ENCODE measurements at regions not wholly inside any gene's neighbourhood (a gene's known extent, or its start where the extent isn't known, plus 50 kb on each side); places are given as distances from the start of the nearest gene placed in this dataset.

- Histone ChIP-seq H3K9ac (ENCODE audit: low read depth, low read length, poor library complexity, severe bottlenecking) (no peak overlapping the region), H4K20me1 (ENCODE audit: insufficient read depth, low read length, poor library complexity, severe bottlenecking) (no peaks in the 10 kb centered on the region), H3K4me2 (ENCODE audit: low read depth, low read length, poor library complexity, severe bottlenecking) (no peak overlapping the region), H2AFZ (ENCODE audit: low read length) (no peak overlapping the region), H3K9me2 (replicated peaks; ENCODE audit: low read depth, low read length) (no peaks in the 10 kb centered on the region), H3K79me2 (ENCODE audit: insufficient read depth, low read length) (no peaks in the 10 kb centered on the region), H3F3A (ENCODE audit: low read depth) (no peaks in the 10 kb centered on the region), H3K9me3 (ENCODE audit: insufficient read depth, low read depth, low read length) (no peaks in the 10 kb centered on the region), H3K4me3 (ENCODE audit: low read length, poor library complexity, severe bottlenecking) (no peak overlapping the region), H3K36me3 (ENCODE audit: insufficient read depth, low read length) (no peaks in the 10 kb centered on the region), H3K4me1 (ENCODE audit: insufficient read depth, low read length, poor library complexity, severe bottlenecking) (no peaks in the 10 kb centered on the region), H3K27me3 (ENCODE audit: insufficient read depth, low read length, poor library complexity, severe bottlenecking) (no peaks in the 10 kb centered on the region)
- TF ChIP-seq CTCF (conservative IDR thresholded peaks at IDR 0.05; ENCODE audit: low read length) = no peak
- no peak for TF ChIP-seq EZH2phosphoT487 (IDR thresholded peaks at IDR 0.05; ENCODE audit: borderline replicate concordance)
Observed at GRCh38 chr13:32883474-32883873, 132.7 kb upstream of the KL start.

- H2AFZ ChIP-seq (ENCODE audit: low read length) = no peak overlapping the region
- H3K9ac ChIP-seq (ENCODE audit: low read depth, low read length, poor library complexity, severe bottlenecking) = no peak overlapping the region
- no peak overlapping the region for H3K4me3 ChIP-seq (ENCODE audit: low read length, poor library complexity, severe bottlenecking)
- H3K4me2 ChIP-seq (ENCODE audit: low read depth, low read length, poor library complexity, severe bottlenecking) = no peak overlapping the region
- H3K36me3 ChIP-seq (ENCODE audit: insufficient read depth, low read length) = no peaks in the 10 kb centered on the region
- no peak for TF ChIP-seq EZH2phosphoT487 (IDR thresholded peaks at IDR 0.05; ENCODE audit: borderline replicate concordance)
- TF ChIP-seq CTCF (conservative IDR thresholded peaks at IDR 0.05; ENCODE audit: low read length) = no peak
- no peaks in the 10 kb centered on the region for H4K20me1 ChIP-seq (ENCODE audit: insufficient read depth, low read length, poor library complexity, severe bottlenecking)
- no peaks in the 10 kb centered on the region for H3K27me3 ChIP-seq (ENCODE audit: insufficient read depth, low read length, poor library complexity, severe bottlenecking)
- H3K4me1 ChIP-seq (ENCODE audit: insufficient read depth, low read length, poor library complexity, severe bottlenecking) = no peaks in the 10 kb centered on the region
- H3K9me3 ChIP-seq (ENCODE audit: insufficient read depth, low read depth, low read length) = no peaks in the 10 kb centered on the region
- no peaks in the 10 kb centered on the region for H3K79me2 ChIP-seq (ENCODE audit: insufficient read depth, low read length)
- H3F3A ChIP-seq (ENCODE audit: low read depth) = no peaks in the 10 kb centered on the region
- H3K9me2 ChIP-seq (replicated peaks; ENCODE audit: low read depth, low read length) = no peaks in the 10 kb centered on the region
Observed at GRCh38 chr13:32887617-32888016, 128.6 kb upstream of the KL start.

GRCh38 chr13:32889986-32890565 lies 126.1 kb upstream of the KL start:
- Histone ChIP-seq H3K9me3 (ENCODE audit: insufficient read depth, low read depth, low read length) (no peaks in the 10 kb centered on the region), H3K4me3 (ENCODE audit: low read length, poor library complexity, severe bottlenecking) (no peak overlapping the region), H2AFZ (ENCODE audit: low read length) (no peak overlapping the region), H3K36me3 (ENCODE audit: insufficient read depth, low read length) (no peaks in the 10 kb centered on the region), H3K27me3 (ENCODE audit: insufficient read depth, low read length, poor library complexity, severe bottlenecking) (no peaks in the 10 kb centered on the region), H4K20me1 (ENCODE audit: insufficient read depth, low read length, poor library complexity, severe bottlenecking) (no peaks in the 10 kb centered on the region), H3K4me1 (ENCODE audit: insufficient read depth, low read length, poor library complexity, severe bottlenecking) (no peaks in the 10 kb centered on the region), H3K9me2 (replicated peaks; ENCODE audit: low read depth, low read length) (no peaks in the 10 kb centered on the region), H3F3A (ENCODE audit: low read depth) (no peaks in the 10 kb centered on the region), H3K79me2 (ENCODE audit: insufficient read depth, low read length) (no peaks in the 10 kb centered on the region), H3K4me2 (ENCODE audit: low read depth, low read length, poor library complexity, severe bottlenecking) (no peak overlapping the region), H3K9ac (ENCODE audit: low read depth, low read length, poor library complexity, severe bottlenecking) (no peak overlapping the region)
- TF ChIP-seq EZH2phosphoT487 (IDR thresholded peaks at IDR 0.05; ENCODE audit: borderline replicate concordance) (no peak), CTCF (conservative IDR thresholded peaks at IDR 0.05; ENCODE audit: low read length) (no peak)
